ENCODE measurements at regions not wholly inside any gene's neighbourhood (a gene's known extent, or its start where the extent isn't known, plus 50 kb on each side); places are given as distances from the start of the nearest gene placed in this dataset.

GRCh38 chr1:30360281-30360680, 363.1 kb downstream of the MATN1 start:
- TF ChIP-seq CTCF (IDR thresholded peaks at IDR 0.05) (no peak), POLR2A (IDR thresholded peaks at IDR 0.05; ENCODE audit: low read depth) (no peak), POLR2AphosphoS5 (IDR thresholded peaks at IDR 0.05) (no peak), EP300 (IDR thresholded peaks at IDR 0.05) (no peak)
- WGBS, result 76% methylated on average over 2 of the region's 2 CpGs
- peaks cover 0 to 64% (median 0%) of the 10 kb centered on the region in 4 donors for H3K27me3 ChIP-seq

GRCh38 chr1:30359539-30360220, 363.7 kb downstream of the MATN1 start:
- TF ChIP-seq CTCF (IDR thresholded peaks at IDR 0.05), result no peak
- no peak for TF ChIP-seq POLR2A (IDR thresholded peaks at IDR 0.05; ENCODE audit: low read depth)
- TF ChIP-seq POLR2AphosphoS5 (IDR thresholded peaks at IDR 0.05), result no peak
- no peak for TF ChIP-seq EP300 (IDR thresholded peaks at IDR 0.05)
- H3K4me1 ChIP-seq, result no peaks in the 10 kb centered on the region
- no peaks in the 10 kb centered on the region for H3K9me3 ChIP-seq
- intact Hi-C loops (cut with DNase I), result no loop called here
- H3K27me3 ChIP-seq, result peaks cover 0 to 58% (median 0%) of the 10 kb centered on the region in 4 donors
- DNase-seq (ENCODE audit: extremely low spot score), result no peak
- H3K27ac ChIP-seq (replicated peaks in 1 of 4), result no peak overlapping the region
- H3K36me3 ChIP-seq, result no peaks in the 10 kb centered on the region
- WGBS, result 71% methylated on average over 12 of the region's 12 CpGs
- no peak overlapping the region for H3K4me3 ChIP-seq

More at GRCh38 chr1:30360281-30360680, 363.1 kb downstream of the MATN1 start:
- intact Hi-C loops (cut with DNase I), result no loop called here
- no peaks in the 10 kb centered on the region for H3K36me3 ChIP-seq
- H3K9me3 ChIP-seq, result no peaks in the 10 kb centered on the region
- no peak overlapping the region for H3K4me3 ChIP-seq
- DNase-seq (ENCODE audit: extremely low spot score), result no peak
- no peaks in the 10 kb centered on the region for H3K4me1 ChIP-seq
- H3K27ac ChIP-seq (replicated peaks in 1 of 4), result no peak overlapping the region

DNA sequence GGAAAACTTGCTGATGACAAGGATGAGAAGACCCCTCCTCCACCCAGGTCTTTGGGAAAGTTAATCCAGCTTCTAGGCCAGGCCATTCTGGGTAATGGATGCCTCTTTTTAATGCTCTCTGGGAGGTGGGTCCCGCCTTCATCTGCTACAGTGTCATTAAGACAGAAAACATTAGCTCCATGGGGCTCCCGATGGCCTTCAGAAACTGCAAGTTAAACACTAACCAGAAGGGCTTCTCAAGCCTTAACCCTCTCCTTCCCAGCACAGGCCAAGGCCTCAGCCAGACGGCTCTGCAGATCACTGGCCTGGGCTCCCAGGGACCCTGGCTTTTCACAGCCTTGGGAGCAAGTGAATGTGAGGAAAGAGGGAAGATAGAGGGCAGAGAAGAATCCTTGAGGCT, 364.9 kb downstream of the MATN1 start:
- Histone ChIP-seq H3K27me3 (peaks cover 0 to 53% (median 0%) of the 10 kb centered on the region in 4 donors), H3K36me3 (no peaks in the 10 kb centered on the region), H3K27ac (replicated peaks in 1 of 4) (no peak overlapping the region), H3K4me3 (no peak overlapping the region), H3K9me3 (no peaks in the 10 kb centered on the region), H3K4me1 (no peaks in the 10 kb centered on the region)
- no peak for DNase-seq (ENCODE audit: extremely low spot score)
- TF ChIP-seq POLR2A (IDR thresholded peaks at IDR 0.05; ENCODE audit: low read depth) (no peak), POLR2AphosphoS5 (IDR thresholded peaks at IDR 0.05) (no peak), CTCF (IDR thresholded peaks at IDR 0.05) (no peak), EP300 (IDR thresholded peaks at IDR 0.05) (no peak)
- 39% methylated on average over 3 of the region's 3 CpGs for WGBS
- intact Hi-C loops (cut with DNase I), result no loop called here

DNA sequence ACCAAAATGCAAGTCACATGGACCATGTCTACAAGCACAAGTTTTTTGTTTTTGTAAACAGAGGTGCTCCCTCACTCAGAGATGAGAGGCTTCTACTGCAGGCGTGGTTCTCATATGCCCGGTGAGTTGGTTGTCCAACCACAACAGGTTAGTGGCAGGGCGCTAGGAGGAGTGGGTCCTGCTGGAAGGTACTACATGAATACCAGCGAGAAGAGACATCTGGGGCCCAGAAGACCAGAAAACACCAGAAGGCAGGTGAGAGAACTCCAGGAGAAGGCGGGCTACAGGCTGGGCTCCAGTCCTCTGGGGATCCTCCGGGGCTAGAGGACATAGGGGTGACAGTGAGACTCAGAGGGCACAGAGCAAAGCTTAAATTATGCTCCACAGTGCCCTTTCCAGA, 366.5 kb downstream of the MATN1 start:
- no peaks in the 10 kb centered on the region for H3K4me1 ChIP-seq
- TF ChIP-seq EP300 (IDR thresholded peaks at IDR 0.05) (no peak), CTCF (IDR thresholded peaks at IDR 0.05) (no peak), POLR2AphosphoS5 (IDR thresholded peaks at IDR 0.05) (no peak), POLR2A (IDR thresholded peaks at IDR 0.05; ENCODE audit: low read depth) (no peak)
- H3K9me3 ChIP-seq, result no peaks in the 10 kb centered on the region
- H3K27ac ChIP-seq (replicated peaks in 1 of 4), result no peak overlapping the region
- peaks cover 0 to 49% (median 0%) of the 10 kb centered on the region in 4 donors for H3K27me3 ChIP-seq
- 94% methylated on average over 6 of the region's 6 CpGs for WGBS
- no peaks in the 10 kb centered on the region for H3K36me3 ChIP-seq
- intact Hi-C loops (cut with DNase I), result no loop called here
- H3K4me3 ChIP-seq, result no peak overlapping the region
- no peak for DNase-seq (ENCODE audit: extremely low spot score)

DNA sequence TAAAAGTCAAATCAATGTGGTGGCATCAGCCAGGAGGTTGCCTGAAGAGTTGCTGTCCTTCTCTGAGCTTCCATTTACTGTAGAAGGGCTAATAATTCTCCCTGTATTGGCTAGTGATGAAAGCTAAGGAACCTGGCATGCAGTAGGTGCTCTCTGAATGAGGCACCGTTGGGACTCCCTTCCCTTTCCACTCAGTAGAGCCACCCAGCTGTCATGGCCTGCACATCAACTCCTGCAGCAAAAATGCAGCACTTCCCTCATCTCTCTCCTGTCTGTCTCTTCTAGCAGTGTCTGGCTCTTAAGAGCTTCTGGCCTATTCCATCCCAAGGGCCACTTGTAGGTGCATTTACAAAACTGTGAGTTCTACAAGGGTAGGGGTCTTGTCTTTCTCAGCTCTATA, 369.0 kb downstream of the MATN1 start:
- WGBS, result 0% methylated on average over 1 of the region's 1 CpG
- Histone ChIP-seq H3K4me3 (no peak overlapping the region), H3K36me3 (no peaks in the 10 kb centered on the region), H3K4me1 (no peaks in the 10 kb centered on the region), H3K27me3 (peaks cover 0 to 30% (median 0%) of the 10 kb centered on the region in 4 donors), H3K9me3 (peaks cover 0 to 9% (median 0%) of the 10 kb centered on the region in 4 donors), H3K27ac (replicated peaks in 1 of 4) (no peak overlapping the region)
- no peak for DNase-seq (ENCODE audit: extremely low spot score)
- intact Hi-C loops (cut with DNase I), result no loop called here
- TF ChIP-seq POLR2AphosphoS5 (IDR thresholded peaks at IDR 0.05) (no peak), POLR2A (IDR thresholded peaks at IDR 0.05; ENCODE audit: low read depth) (no peak), EP300 (IDR thresholded peaks at IDR 0.05) (no peak), CTCF (IDR thresholded peaks at IDR 0.05) (no peak)

All from esophagus muscularis mucosa (tissue), 4 donors.